Tongue (tissue), 1 donor: ENCODE measurements at regions not wholly inside any gene's neighbourhood (a gene's known extent, or its start where the extent isn't known, plus 50 kb on each side); places are given as distances from the start of the nearest gene placed in this dataset.
"Not testable (repeated sequence)": the region's sequence is repeated elsewhere in the genome, so short reads cannot be mapped to it uniquely, and the experiment has no call there.

Experiments
- DNase-seq: peaks from one replicate; pipeline ENCODE4 v3.0.0-alpha.2; 2015

DNA sequence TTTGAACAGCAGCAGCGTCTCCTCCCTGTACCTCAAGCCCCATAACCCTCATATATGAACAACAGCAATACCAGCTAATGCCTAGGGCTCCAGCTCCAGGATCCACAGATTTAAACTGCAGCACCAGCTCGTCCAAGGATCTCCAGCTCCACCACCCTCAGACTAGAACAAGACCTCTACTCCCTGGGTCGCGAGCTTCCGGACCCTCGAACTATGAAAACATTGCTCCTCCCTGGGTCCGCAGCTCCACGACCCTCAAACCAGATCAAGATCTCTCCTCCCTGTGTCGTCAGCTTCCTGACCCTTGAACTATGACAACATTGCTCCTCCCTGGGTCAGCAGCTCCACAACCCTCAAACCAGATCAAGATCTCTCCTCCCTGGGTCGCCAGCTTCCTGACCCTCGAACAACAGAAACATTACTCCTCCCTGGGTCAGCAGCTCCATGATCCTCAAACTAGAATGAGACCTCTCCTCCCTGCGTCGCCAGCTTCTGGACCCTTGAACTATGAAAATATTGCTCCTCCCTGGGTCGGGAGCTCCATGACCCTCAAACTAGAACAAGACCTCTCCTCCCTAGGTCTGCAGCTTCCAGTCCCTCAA is 339.0 kb upstream of the SULF2 start:
- DNase-seq, result no peak

DNA sequence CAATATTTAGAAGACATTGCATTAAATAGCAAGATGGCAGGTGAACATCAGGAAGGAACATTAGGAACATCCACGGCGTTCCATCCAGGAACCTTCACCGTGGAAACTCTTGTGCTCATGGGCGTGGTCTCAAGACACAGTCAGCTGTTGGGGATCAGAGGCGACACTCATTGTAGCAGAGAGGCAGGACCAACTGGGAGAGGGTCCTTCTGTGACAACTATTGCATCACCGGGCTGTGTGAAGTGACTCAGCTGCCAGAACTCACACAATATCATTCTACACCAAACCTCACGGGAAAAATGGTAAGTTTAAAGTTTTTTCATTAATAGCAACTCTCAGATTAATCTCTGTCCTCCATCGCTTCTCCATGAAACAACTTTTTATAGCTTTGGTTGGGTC is 334.8 kb upstream of the SULF2 start:
- DNase-seq, result peak; percentile 82

DNA sequence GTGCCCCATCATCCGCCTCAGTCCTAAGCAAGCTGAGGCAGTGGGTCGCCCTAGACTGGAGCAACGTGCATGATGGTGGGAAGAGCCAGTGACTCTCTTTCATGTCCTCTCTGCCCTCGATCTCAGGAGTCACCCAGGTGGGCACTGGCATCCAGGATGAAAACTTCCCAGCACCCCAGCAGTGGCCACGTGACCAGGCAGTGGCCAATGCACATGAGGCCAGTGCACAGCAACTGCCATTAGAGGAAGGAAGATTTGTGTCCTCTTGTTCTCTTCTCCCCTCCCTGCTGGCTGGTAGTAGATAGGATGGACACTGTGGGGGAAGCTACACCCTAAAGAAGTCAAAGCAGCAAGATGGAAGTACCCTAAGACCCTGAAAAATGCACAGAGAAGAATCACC is 334.1 kb upstream of the SULF2 start:
- not testable (repeated sequence) for DNase-seq

DNA sequence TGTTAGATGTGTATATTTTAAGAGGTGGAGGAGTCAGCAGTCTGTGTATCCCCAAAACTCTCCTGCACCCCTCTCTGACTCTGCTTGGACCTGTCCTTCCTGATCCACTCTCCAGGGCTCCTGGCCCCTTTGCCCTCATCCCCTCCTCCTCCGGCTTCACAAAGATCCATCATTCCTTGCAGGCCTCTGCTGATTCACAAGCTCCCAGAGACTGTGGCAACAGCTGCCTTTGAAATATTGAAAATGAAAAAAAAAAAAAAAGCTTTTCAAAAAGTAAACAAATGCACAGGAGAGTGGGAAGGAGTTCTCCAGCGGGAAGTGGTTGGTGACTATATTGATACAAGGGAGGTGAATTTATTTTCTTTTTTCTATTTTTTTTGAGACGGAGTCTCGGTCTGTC is 330.2 kb upstream of the SULF2 start:
- DNase-seq, result no peak

DNA sequence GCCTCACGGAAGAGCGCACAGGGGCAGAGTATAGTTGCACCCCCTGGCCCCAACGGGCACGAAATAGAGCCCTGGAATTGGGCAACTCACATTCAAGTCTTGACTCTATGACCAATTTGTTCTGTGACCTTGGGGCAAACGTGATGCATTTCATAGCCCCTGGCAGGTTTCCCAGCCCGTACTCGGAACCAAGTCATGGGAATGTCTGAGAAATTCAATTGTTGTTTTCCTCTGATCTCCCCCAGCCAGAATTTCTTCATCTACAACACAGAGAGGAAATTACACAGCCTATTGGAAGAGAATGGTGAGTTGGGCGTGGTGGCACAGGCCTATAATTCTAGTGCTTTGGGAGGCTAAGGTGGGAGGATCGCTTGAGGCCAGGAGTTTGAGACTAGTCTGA is 322.3 kb upstream of the SULF2 start:
- DNase-seq, result no peak

DNA sequence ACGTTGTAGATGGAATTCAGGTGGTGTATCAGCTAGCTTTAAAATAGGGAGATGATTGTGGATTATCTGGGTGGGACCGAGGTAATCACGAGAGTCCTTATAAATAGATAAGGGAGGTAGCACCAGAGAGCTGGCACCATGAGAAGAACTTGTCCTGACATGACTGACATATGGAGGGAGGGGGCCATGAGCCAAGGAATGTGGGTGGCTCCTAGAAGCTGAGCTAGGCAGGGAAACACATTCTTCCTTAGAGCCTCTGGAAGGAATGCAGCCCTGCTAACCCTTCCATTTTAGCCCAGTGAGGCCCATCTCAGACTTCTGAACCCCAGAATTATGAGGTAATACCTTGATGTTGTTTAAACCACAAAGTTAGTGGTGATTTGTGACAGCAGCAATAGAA is 321.1 kb upstream of the SULF2 start:
- DNase-seq, result no peak

DNA sequence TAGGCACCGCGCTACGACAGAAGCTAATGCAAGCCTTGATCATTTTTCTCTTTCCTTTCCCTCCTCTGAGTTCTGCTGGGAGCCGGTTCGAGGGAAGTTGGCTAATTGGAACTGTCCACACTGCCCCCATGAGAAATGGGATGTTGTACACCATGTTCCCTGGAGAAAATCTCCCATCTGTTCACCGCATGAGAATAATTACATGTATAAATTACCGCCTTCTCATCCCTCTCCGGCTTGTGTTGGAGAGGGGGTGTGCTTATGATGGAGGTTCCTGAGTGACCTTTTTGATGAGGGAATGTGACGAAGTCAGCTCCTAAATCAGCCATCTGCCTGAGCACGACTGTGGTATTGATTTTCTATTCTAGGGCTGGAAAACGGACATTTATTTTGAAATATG is 320.2 kb upstream of the SULF2 start:
- DNase-seq, result no peak

DNA sequence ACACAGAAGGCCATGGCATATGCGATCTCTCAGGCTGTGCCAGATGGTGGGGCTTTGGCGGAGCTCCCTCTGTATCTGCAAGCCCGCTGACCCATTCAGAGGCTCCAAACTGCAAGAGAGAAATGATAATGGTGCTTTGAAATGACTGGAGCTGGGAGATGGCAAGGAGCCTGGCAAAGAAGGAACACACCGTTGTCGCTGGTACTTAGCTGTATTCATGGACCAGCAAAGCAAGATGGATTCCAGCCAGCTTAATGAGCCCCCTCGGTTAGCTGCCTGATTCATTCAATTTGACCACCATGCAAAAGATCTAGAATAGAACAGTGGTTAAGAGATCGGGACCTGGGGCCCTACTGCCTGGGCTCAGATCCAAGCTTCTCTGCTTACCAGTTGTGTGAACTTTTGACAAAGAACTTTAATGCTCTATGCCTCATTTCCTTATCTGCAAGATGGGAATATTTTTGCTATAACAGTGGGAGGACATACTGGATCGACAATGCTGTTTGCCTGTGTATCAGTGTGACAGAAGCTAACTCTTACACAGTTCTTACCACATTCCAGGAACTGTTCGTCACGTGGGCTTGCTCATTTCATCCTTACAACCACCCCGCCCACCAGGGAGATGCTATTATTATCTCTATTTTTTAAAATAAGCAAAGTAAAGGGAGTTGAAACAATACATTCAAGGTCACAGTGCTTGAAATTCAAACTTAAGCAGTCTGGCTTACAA is 317.8 kb upstream of the SULF2 start:
- DNase-seq, result no peak

DNA sequence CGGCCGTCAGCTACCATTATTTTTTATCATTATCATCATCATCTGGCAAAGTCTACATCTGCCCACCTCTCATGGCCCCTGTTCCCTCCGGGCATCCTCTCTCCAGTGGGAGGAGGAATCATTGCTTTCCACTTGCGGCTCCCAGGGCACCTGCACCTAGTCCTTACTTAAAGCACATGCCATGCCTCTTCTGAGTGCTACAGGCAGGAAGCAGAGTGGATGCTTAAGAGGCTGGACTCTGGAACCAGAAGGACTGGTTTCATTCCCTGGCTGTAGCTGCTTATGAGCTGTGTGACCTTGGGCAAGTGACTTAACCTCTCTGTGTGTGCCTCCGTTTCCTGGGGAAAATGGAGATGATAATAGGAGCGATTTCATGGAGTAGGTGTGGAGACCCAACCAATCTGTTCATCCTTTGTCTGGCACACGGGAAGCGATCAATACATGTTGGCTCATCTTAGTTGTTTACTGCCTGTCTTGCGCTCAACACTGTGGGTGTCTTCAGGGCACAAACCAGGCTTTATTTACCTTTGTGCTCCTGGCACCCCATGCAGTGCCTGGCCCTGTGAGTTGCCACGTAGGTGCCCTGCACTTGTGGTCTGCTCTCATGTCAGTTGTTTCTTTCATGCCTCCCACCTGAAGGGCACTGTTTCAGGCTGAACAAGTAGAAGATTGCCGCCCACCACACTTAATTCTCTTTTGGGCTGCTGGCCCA is 317.0 kb upstream of the SULF2 start:
- DNase-seq, result no peak

DNA sequence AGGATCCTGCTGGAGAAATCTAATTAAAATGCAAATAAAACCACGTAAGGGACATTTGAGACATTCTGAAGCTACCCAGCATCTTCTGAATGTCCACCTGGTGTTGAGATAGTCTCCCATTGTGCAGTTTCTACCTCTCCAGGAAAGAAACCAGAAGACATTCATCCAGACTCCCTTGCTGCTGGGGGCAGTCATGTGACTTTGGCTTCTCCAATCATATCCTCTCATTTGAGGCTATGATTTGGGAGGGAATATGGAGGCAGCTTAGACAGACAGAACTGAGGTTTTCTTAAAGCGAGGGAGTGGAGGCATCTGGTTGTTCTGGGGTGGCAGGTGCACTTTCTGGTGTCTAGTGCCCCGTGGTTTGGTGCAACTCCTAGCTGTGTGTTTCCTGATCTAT is 315.2 kb upstream of the SULF2 start:
- DNase-seq, result no peak

DNA sequence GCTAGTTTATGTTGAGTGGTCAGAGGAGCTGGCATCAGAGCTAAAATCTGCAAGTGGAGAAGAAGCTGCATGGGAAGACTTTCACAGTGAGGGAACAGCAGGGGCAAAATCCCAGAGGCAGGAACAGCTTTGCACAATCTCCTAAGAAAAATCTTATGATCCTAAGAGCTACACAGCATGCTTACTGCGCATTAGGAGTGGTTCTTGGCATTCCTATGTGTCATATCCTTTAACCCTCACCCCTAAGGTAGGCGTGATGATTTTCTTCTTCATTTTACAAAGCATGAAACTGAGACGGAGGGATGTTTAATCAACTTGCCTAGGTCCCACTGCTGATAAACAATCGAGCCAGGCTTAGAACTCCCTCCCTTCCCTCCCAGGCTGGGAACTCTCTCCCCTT is 313.6 kb upstream of the SULF2 start:
- no peak for DNase-seq

DNA sequence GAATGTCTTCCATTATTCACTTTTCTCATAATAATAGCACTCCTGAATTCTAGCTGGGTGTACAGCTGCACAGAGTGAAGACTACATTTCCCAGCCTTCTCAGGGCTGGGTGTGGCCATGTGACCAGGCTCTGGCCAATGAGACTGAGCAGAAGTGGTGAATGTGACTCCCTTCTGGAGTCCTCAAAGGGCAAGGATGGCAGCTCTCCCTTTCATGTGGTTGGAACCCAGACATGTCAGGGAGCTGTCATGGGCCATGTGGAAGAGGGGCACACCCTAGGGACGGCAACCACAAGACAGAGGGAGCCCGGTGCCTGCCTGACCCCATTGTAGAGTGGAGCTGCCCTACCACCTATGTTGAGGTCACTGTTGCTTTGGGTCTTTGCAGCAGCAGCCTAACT is 312.8 kb upstream of the SULF2 start:
- no peak for DNase-seq

DNA sequence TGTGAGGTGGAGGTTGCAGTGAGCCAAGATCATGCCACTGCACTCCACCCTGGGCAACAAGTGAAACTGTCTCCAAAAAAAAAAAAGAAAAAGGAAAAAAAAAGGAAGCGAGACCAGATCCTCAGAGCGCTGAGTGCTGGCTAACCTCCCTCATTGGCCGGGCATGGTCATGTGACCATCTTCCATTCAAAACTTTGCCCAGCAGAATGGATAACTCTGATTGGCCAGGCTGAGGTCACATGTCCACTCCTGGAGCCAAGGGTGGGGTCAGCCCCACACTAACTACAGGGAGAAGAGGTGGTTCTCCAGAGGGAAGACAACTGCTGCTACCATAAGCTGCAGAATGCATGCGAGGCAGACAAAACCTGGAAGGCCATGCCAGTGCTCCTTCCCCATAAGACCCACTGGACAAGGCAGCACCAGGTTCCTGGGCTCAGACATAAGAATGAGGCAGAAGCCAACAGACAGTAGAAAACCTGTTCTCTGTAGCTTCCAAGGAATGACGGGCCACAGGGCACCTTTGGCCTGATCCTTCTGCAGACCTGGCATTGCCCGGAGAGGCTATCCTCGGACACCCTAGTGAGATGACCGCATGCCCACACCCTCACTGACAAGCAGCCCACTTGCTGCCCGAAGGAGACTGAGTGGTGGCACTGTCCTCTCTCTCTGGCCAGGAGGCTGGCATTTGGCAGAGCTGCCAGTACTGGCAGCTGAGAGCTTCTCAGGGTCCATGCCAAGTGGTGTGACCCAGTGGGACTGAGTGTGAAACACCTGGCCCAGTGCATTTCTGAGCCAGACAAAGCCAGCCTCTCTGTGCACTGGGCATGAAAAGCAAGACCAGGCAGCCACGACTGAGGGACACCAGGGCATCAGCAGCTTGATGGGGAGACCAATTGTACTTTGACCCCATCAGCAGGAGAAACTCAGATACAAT is 311.9 kb upstream of the SULF2 start:
- no peak for DNase-seq

DNA sequence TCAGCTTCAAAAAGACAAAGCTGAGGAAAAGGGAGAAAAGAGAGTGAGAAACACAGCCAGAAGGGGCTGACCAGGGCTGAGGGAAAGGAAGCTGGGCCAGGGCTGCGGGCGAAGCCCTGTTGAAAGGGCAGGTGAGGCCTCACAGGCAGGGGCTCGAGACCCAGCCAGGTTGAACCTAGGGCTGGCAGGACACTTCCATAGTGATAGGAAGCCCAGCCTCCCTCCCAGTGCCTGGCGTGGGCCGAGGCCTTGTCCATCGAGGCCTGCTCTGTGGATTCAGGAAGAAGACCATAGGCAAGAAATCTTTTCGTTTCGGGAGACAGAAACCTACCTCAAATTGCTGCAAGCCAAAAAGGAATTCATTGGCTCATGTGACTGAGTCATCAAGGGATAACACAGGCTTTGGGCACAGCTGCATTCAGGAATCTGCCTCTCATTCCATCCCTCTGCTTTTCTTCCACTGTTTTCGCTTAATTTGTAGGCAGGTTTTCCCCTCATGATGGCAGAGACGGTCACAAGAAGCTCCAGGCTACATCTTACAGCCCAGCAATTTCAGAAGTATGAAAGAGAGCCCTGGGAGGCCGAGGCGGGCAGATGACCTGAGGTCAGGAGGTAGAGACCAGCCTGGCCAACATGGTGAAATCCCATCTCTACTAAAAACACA is 311.1 kb upstream of the SULF2 start:
- DNase-seq, result no peak

DNA sequence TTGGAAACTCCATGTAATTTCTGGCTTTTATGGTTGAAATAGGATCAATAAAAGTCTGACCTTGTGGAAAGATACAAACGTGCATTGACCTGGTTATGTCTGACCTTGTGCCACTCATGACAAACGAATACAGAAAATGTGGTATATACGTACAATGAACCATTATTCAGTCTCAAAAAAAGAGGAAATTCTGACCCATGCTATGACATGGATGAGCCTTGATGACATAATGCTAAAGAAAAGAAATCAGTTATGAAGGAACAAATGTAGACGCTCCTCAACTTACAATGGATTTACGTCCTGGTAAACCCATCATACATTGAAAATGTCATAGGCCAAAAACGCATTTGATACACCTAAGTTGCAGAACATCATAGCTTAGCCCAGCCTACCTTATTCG is 309.7 kb upstream of the SULF2 start:
- no peak for DNase-seq

DNA sequence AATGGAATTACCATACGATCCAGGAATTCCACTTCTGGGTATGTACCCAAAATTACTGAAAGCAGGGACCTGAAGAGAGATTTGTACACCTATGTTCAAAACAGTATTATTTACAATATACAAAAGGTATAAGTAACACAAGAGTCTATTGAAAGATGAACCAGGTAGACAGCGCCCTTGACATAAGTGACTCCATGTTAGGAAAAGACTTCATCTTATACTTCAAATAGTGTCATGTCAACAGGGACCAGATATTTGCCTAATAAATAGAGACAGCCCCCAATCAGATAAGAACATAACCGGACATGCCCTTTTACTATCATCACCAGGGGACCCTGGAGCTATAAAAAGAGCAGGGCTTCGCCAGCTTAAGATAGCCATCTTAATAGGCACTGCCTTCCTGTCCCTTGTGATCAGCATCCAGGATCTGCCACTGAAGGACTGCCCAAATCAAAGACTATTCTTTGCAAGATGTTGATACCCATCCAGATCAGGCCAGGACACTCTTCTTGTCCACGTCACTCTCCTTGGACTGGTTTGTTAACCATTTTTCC is 309.0 kb upstream of the SULF2 start:
- no peak for DNase-seq

DNA sequence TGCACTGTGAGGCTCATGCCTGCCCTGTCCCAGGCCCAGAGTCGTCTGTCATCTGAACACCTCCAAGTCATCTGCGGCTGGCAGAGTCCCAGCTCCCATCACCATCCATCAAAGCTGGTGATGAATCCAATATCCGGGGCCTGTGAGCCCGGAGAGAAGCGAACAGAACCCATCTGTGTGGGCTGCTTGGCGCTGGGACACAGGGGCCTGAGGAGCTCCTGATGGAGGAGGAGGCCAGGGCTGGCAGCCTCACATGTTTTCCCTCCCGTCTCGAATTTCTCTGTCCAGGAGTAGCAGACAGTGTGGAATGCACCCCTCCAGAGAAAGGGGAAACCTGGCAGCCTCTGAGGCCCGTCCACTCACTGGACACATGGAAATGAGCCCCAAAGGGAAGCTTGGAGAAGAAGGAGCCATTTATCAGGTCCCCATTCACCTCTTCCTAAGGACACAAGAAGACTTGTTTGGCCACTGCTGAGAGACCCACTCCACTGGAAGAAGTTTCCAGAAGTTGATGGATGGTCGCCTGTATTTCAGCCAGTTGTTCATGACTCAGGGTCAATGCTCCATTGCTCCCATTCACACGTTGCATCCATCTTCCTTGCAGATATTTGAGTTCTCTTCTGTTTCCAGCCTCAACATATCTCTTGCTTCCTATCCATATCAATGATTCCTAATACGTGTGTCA is 307.5 kb upstream of the SULF2 start:
- DNase-seq, result peak; percentile 37

DNA sequence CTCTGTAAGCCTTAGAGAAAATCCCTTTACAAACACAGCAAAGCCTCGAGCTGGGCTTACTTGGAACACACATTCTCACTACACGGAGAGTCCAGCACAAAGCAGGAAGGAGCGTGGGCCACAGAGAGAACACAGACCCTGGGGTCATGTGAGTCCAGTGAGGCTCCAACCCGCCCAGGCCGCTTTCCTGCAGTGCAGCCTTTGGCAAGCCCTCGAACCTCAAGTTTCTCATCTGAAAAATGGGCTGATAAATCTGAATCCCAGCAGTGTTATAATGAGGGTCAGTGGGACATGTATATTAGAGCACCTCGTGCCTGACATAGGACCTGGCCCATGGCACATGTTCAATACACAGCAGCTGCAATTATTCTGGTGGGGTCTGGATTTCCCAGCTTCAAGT is 305.5 kb upstream of the SULF2 start:
- DNase-seq, result no peak

DNA sequence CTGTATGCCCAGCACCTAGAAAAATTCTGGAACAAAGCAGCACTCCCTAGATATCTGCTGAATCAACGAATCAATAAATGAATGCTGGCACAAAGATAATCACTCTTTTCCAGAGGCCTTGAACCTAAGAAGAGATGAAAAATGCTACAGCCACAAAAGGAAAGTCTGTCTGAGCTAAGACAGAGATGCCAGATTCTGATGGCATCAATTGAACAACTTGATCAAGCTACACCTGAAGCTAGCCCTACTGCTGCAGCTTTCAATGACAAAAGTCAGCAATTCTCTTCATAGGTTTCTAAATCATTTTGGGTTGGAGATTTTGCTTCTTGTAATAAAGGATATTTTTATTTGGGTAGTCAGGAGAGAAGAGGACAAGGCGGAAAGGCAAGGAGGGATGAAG is 305.0 kb upstream of the SULF2 start:
- DNase-seq, result no peak

DNA sequence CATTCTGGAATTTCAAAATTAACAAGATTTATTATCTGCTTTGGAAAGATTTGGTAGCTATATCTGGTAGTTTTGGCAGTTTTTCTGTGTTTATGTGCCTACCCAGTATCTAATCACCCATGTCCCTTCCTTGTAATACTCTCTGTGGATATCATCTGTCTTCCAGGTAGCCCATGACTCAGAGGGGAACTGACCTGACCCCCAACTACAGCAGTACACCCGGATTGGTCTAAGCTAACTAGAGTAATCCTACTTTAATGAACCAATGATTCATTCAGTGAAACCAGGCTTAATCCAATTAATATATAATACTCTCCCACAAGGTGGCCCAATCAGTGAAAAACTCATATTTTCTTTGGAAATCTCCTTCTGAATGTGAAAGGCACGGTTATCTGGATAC is 295.3 kb upstream of the SULF2 start:
- no peak for DNase-seq

DNA sequence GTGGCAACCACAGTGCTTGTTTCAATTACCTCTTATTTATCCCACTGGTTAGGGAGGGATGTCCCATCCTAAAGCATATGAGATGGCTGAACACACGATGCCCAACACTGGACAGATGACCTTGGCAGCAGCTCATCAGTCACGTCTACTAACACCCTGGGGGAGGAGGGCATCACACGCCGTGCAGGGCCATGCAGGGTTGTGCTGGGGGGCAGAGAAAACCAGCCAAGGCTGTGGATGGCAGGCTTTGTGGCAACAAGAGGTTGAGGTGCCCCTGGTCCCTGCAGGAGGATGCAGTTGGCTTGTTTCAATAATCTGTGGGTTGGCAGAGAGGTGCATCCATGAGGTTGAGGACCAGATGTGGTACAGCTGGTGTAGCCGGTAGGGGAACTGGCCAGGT is 293.7 kb upstream of the SULF2 start:
- DNase-seq, result no peak
